Esophagus squamous epithelium (tissue), 5 donors: ENCODE measurements at regions not wholly inside any gene's neighbourhood (a gene's known extent, or its start where the extent isn't known, plus 50 kb on each side); places are given as distances from the start of the nearest gene placed in this dataset.

Experiments used
- DNase-seq: peaks from one replicate; lab custom pipeline; 2025; lab: John Stamatoyannopoulos, UW
- H3K27ac ChIP-seq, 4 donors: fragments of 200-600 bp; sonication (generic); one replicate each; pipeline ENCODE4 v1.5.1; 2016 to 2019; ENCODE audit warnings: mild to moderate bottlenecking in 1 of 4
- H3K27me3 ChIP-seq, 4 donors: fragments of 200-600 bp; sonication (generic); 1 replicate in 3 of 4; 2 replicates in 1 of 4; pipeline versions ENCODE4 v1.5.1 to v1.6.0; 2017 to 2021; ENCODE audit warnings: antibody characterized with exemption in 1 of 4
- H3K36me3 ChIP-seq, 3 donors: fragments of 200-600 bp; sonication (generic); one replicate each; pipeline ENCODE4 v1.5.1; 2016 to 2019
- H3K4me1 ChIP-seq, 3 donors: fragments of 200-600 bp; sonication (generic); one replicate each; pipeline ENCODE4 v1.5.1; 2017 to 2019
- H3K4me3 ChIP-seq, 4 donors: fragments of 200-600 bp; sonication (generic); 1 replicate in 3 of 4; 2 replicates in 1 of 4; pipeline ENCODE4 v1.5.1; 2016 to 2019; ENCODE audit warnings: mild to moderate bottlenecking in 2 of 4, moderate library complexity in 1 of 4
- H3K9me3 ChIP-seq, 3 donors: fragments of 200-600 bp; sonication (generic); one replicate each; pipeline ENCODE4 v1.5.1; 2016 to 2019
- CTCF ChIP-seq, 6 experiments: fragments of 450-650 bp in 4 of 6; fragments of 200-600 bp in 2 of 6; sonication (generic) in 2 of 6; IDR thresholded peaks; one replicate each; pipeline ENCODE4 v1.5.1; 2016 to 2019; ENCODE audit warnings: antibody characterized with exemption in 6 of 6, mild to moderate bottlenecking in 4 of 6, moderate library complexity in 4 of 6
- POLR2A ChIP-seq, 4 donors: fragments of 450-650 bp; IDR thresholded peaks; one replicate each; pipeline ENCODE4 v1.6.1; 2017; ENCODE audit warnings: antibody characterized with exemption in 4 of 4, mild to moderate bottlenecking in 4 of 4, moderate library complexity in 3 of 4
- WGBS, 2 donors: methylation state at CpG; one replicate each; pipeline ENCODE4 v1.1.5; 2018; 5-methylcytosine and 5-hydroxymethylcytosine counted together
- intact Hi-C: fragments of 100-400 bp; cut with DNase I; formaldehyde crosslinking; loops from one replicate; pipeline ENCODE4 v1.15.0; 2022
- donor health status: DM: yes; HTN: yes; CAD: no.

- Histone ChIP-seq H3K4me1 (peaks cover 0 to 3% (median 0%) of the 10 kb centered on the region in 3 donors), H3K4me3 (no peak overlapping the region), H3K36me3 (no peaks in the 10 kb centered on the region), H3K27me3 (no peaks in the 10 kb centered on the region), H3K9me3 (no peaks in the 10 kb centered on the region), H3K27ac (no peak overlapping the region)
- TF ChIP-seq CTCF (IDR thresholded peaks at IDR 0.05) (no peak), POLR2A (IDR thresholded peaks at IDR 0.05) (no peak)
- DNase-seq: no peak
- intact Hi-C loops: no loop called here
- 68 to 69% methylated on average over 6 to 7 of the region's 7 CpGs for WGBS, 2 donors
These were observed 110.5 kb upstream of the CDYL start for GRCh38 chr6:4665489-4666417.

GRCh38 chr6:4664911-4665310 lies 111.3 kb upstream of the CDYL start:
- intact Hi-C loops: no loop called here
- Histone ChIP-seq H3K36me3 (no peaks in the 10 kb centered on the region), H3K4me3 (no peak overlapping the region), H3K27me3 (no peaks in the 10 kb centered on the region), H3K4me1 (peaks cover 0 to 5% (median 3%) of the 10 kb centered on the region in 3 donors), H3K27ac (peak overlapping the region in 1 of 4 donors; percentile 16), H3K9me3 (no peaks in the 10 kb centered on the region)
- TF ChIP-seq CTCF (IDR thresholded peaks at IDR 0.05) (no peak), POLR2A (IDR thresholded peaks at IDR 0.05) (no peak)
- WGBS, 2 donors: 90 to 91% methylated on average over 6 of the region's 6 CpGs
- DNase-seq: no peak

GRCh38 chr6:4664117-4664626 lies 112.0 kb upstream of the CDYL start:
- no peaks in the 10 kb centered on the region for H3K9me3 ChIP-seq
- DNase-seq: no peak
- H3K27ac ChIP-seq: peak overlapping the region in 1 of 4 donors; percentile 16
- WGBS, 2 donors: 40 to 69% methylated on average over 3 to 6 of the region's 7 CpGs
- TF ChIP-seq CTCF (IDR thresholded peaks at IDR 0.05): no peak
- TF ChIP-seq POLR2A (IDR thresholded peaks at IDR 0.05): no peak
- no peaks in the 10 kb centered on the region for H3K36me3 ChIP-seq
- no peaks in the 10 kb centered on the region for H3K27me3 ChIP-seq
- H3K4me3 ChIP-seq: no peak overlapping the region
- intact Hi-C loops: no loop called here
- peaks cover 0 to 5% (median 3%) of the 10 kb centered on the region in 3 donors for H3K4me1 ChIP-seq

- intact Hi-C loops: no loop called here
- Histone ChIP-seq H3K4me1 (peaks cover 0 to 5% (median 3%) of the 10 kb centered on the region in 3 donors), H3K9me3 (no peaks in the 10 kb centered on the region), H3K27me3 (no peaks in the 10 kb centered on the region), H3K36me3 (no peaks in the 10 kb centered on the region), H3K27ac (no peak overlapping the region), H3K4me3 (no peak overlapping the region)
- WGBS, 2 donors: 61 to 62% methylated on average over 7 of the region's 7 CpGs
- DNase-seq: no peak
- TF ChIP-seq POLR2A (IDR thresholded peaks at IDR 0.05) (no peak), CTCF (IDR thresholded peaks at IDR 0.05) (no peak)
These were observed 113.3 kb upstream of the CDYL start for GRCh38 chr6:4662886-4663285.

GRCh38 chr6:4661391-4661790 lies 114.8 kb upstream of the CDYL start:
- no peak overlapping the region for H3K4me3 ChIP-seq
- no peaks in the 10 kb centered on the region for H3K27me3 ChIP-seq
- H3K27ac ChIP-seq: no peak overlapping the region
- DNase-seq: no peak
- H3K4me1 ChIP-seq: peaks cover 0 to 5% (median 3%) of the 10 kb centered on the region in 3 donors
- no peaks in the 10 kb centered on the region for H3K9me3 ChIP-seq
- no peaks in the 10 kb centered on the region for H3K36me3 ChIP-seq
- intact Hi-C loops: no loop called here
- TF ChIP-seq POLR2A (IDR thresholded peaks at IDR 0.05): no peak
- no peak for TF ChIP-seq CTCF (IDR thresholded peaks at IDR 0.05)
- WGBS, 2 donors: 96 to 98% methylated on average over 6 to 7 of the region's 8 CpGs
